ENCODE measurements at regions not wholly inside any gene's neighbourhood (a gene's known extent, or its start where the extent isn't known, plus 50 kb on each side); places are given as distances from the start of the nearest gene placed in this dataset.
"Not testable (repeated sequence)": the region's sequence is repeated elsewhere in the genome, so short reads cannot be mapped to it uniquely, and the experiment has no call there.

DNA sequence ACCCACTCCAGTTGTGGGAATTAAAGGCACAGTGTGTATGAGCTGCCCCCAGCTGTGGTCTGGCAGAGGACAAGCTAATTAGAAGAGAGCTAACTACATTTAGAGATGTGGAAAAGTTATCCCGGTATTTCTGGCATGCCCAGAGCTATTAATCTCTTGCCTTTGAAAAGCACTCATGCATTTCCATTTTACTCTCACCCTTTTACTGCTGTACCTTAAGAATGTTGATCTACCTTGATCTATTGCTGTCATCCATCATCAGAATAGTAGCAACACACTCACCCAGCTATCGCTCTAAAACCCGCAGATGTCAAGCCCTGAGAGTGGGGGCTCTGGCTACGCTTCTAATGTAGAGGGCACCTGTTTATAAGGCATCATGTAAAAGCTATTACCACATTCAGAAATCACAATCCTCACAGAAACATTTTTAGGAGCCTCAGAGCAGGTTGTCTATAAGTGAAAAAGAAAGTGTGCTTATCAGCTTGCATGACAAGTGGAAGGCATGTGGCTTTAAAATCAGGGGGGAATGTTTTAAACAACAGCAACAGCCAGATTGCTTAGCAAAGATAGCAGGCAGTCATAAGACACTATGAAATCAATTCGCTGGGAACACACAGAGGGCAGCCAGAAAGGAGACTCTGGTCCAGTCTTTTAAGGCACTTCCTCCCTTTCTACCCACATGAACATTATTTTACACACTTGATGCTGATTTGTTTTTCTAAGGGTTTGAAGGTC is 224.2 kb upstream of the IRS2 start:
- no peak for DNase-seq (ENCODE audit: low read depth, low spot score)

GRCh38 chr13:110008816-110009215 is 222.4 kb upstream of the IRS2 start:
- DNase-seq (ENCODE audit: low read depth, low spot score): no peak

- no peak for DNase-seq (ENCODE audit: low read depth, low spot score)
These were observed 219.9 kb upstream of the IRS2 start for GRCh38 chr13:110006304-110006703.

DNA sequence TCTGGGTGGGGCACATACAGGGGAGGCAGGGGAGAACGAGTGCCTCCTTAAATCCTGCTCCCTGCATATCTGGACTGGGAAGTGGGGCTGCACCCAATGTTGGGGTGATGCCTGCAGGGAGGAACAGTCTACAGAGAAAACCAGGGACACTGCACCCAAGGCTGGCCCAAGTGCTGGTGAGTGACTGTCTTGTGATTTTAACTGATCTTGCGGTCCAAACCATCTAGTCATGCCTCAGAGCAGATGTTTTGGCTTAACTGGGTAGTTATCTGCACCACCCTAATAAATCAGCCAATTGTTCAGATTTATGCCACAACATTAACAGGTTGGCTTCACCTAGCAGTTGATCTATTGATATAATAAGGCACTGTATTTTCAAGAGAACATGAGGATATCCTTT is 219.2 kb upstream of the IRS2 start:
- DNase-seq (ENCODE audit: low read depth, low spot score): no peak

DNA sequence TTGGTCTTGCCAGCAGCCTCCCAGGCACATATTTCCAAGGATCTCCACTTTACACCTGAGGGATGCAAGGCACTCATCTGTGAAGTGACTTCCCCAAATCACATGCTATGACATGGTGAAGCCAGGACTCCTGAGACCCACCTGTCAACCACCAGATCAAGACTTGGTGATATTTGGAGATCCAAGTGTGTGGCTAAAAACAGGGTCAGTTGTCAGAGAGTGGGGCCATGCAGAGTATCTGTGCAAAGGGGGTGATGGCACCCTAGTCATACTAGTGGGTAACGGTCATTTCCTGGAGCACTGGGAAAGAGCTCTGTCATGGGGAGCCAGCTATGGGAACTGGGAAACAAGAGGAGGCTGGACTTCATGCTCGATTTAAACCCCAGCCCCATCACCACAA is 218.4 kb upstream of the IRS2 start:
- no peak for DNase-seq (ENCODE audit: low read depth, low spot score)

- DNase-seq (ENCODE audit: low read depth, low spot score): no peak
These were observed 215.4 kb upstream of the IRS2 start for GRCh38 chr13:110001670-110002275.

- no peak for DNase-seq (ENCODE audit: low read depth, low spot score)
These were observed 214.4 kb upstream of the IRS2 start for GRCh38 chr13:110000534-110001345.

DNA sequence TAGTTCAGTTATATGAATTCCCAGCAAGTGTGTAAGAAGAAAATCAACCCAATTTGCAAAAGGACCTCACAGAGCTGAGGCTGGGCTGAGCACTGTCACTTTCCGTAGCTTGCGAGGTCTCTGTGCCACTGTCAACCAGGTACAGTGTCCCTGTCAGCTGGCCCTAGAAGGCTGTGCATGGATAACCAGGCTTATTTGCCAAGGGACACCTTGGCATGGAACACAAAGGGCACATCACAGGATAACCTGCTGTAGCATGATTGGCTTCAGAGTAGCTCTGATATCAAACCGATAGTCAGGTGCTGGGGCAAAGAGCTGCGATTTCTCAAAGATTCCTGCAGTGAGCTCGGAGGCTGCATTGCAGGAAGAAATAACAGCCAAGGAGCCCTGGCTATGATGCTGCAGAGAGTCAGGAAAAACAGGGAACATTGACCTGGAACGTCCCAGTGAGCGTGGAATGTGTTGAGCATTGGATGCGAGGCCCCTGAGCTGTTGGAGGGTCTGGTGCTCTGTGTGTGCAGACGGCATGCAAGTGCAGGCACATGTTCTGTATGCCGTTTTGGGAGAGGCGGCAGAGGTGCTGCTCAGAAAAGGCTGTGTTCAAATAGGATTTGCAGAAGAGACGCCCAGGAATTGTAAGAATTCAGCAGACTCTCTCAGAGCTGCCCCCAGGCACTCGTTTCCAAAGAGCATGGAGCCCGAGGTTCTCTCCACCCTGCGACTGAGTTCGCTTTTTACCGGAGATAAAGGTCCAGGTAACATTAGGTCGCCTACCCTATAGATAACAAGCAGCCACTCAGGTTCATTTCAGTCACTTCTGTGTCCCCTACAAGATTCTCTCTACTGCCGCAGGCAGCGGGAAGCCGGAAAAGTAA is 213.5 kb upstream of the IRS2 start:
- no peak for DNase-seq (ENCODE audit: low read depth, low spot score)

DNA sequence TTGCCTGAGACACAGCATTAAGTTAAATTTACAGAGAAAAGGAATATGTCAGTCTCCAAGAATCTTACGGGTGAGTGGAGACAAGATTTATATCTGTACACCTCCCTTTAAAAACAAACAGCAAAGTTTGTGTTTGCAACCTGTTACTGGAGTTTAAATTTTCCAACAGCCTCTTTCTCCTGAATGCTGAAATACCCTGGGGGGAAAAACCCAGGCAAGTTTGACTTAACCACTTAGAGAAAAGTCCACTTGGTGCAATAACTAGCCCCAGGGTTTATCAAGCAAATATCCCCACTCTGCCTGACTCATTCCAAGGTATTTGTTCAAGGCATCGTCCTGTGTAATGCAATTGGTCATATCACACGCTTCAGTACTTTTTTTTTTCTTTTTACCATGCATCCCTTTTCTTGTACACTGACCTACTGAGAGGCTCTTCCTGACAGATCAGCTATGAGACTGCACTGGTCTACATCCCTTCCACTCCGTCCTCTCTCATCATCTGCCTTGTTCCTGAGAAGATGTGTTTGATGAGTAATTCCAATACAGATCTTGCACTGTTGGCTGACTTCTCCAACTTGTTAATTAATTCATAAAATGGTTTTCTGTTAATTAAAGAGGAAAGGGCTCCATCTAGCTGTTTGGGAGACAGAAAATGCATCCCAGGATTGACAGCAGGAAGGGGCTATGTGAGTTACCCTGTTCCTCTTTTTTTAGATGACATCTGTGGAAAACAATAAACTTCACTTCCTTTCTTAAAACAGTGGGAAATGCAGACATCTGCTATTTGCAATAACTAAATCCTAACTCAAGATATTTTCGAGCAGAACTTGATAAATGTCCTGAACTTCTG is 212.5 kb upstream of the IRS2 start:
- DNase-seq (ENCODE audit: low read depth, low spot score): no peak

- DNase-seq (ENCODE audit: low read depth, low spot score): no peak
These were observed 211.7 kb upstream of the IRS2 start for GRCh38 chr13:109998037-109998436.

- DNase-seq (ENCODE audit: low read depth, low spot score): not testable (repeated sequence)
These were observed 210.7 kb upstream of the IRS2 start for GRCh38 chr13:109997056-109997595.

DNA sequence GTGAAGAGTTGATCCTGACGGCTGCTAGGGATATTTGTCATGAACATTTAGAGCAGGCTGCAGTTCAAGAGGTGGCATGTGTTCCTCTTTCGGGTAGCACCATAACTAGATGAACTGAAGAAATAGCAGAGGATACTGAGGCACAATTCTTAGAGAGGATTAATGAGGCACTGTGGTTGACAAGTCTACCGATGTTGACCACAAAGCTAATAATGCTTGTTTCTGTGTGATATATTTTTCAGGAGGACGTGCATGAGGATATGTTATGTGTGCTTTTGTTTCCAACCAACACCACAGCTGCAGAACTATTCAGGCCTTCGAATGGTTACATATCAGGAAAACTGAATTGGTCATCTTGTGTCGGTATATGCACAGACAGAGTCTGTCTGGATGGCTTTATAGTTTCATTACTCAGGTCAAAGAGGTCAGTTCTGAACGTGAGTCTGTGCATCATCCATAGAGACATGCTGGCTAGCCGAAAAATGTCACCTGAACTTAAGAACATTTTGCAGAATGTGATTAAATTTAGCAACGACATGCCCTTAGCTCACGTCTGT is 210.1 kb upstream of the IRS2 start:
- DNase-seq (ENCODE audit: low read depth, low spot score): no peak

- DNase-seq (ENCODE audit: low read depth, low spot score): no peak
These were observed 209.2 kb upstream of the IRS2 start for GRCh38 chr13:109995578-109995977.

GRCh38 chr13:109990296-109990695 is 203.9 kb upstream of the IRS2 start:
- no peak for DNase-seq (ENCODE audit: low read depth, low spot score)

- no peak for DNase-seq (ENCODE audit: low read depth, low spot score)
These were observed 203.3 kb upstream of the IRS2 start for GRCh38 chr13:109989686-109990085.

DNA sequence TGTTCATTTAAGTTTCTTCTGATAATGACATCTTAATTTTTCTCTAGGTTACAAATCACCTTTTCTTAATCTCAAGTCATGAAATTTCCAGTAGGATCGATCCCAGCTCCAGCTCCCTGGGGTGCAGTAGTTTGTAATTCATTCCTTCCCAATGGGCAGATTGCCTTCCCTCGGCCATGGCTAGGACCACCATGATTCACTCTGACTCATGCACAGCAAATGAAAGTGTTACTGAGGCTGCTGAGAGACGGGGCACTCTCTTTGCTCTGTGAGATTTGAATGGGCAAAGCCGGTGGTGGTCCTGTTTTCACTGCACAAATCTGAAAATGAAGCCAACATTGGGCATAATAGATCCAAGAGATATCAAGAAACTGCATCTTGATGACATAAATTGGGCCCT is 202.8 kb upstream of the IRS2 start:
- no peak for DNase-seq (ENCODE audit: low read depth, low spot score)

GRCh38 chr13:109986851-109987250 is 200.5 kb upstream of the IRS2 start:
- no peak for DNase-seq (ENCODE audit: low read depth, low spot score)

- no peak for DNase-seq (ENCODE audit: low read depth, low spot score)
These were observed 199.6 kb upstream of the IRS2 start for GRCh38 chr13:109985871-109986450.

DNA sequence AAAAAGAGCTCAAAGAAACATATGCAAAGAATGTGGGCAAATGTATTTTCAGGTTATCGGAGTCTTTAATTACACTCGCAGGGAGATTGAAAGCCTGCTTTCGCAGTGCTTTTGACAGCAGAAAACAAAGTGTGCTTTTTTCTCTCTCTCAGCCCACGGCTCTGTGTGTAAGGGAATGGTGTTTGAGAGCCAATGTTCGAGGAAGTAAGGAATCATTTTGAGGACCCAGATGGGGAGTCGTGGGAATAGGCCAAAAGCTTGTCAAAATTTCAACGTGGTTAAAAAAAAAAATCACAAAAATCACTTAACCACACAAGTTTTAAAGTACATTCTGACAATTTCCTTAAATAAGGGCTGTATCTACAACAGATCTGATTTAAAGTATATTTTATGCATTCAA is 197.1 kb upstream of the IRS2 start:
- DNase-seq (ENCODE audit: low read depth, low spot score): no peak

DNA sequence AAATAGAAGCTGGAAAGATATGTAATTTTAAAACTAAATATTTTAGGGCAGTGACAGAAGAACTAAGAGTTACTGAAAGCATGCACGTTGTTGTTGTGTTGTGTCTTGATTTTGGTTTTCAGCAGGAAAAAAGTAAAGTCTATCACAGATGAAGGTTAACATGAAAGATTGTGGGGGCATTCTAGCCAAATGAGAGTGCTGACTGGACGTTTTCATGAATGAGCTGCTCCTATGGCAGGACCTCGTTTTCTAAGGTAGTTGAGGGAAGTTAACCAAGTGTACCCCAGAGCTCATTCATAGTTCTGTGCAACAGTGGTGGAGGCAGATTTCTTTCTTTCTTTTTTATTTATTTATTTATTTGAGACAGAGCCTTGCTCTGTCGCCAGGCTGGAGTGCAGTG is 194.6 kb upstream of the IRS2 start:
- no peak for DNase-seq (ENCODE audit: low read depth, low spot score)
